Raji (cell line): ENCODE measurements at regions not wholly inside any gene's neighbourhood (a gene's known extent, or its start where the extent isn't known, plus 50 kb on each side); places are given as distances from the start of the nearest gene placed in this dataset.

Source experiments
- POLR2A ChIP-seq: IDR thresholded peaks from 2 replicates; pipeline ENCODE4 v1.6.1; 2011; ENCODE audit warnings: low read depth, low read length, control low read depth; ENCODE audit not compliant: insufficient read depth

DNA sequence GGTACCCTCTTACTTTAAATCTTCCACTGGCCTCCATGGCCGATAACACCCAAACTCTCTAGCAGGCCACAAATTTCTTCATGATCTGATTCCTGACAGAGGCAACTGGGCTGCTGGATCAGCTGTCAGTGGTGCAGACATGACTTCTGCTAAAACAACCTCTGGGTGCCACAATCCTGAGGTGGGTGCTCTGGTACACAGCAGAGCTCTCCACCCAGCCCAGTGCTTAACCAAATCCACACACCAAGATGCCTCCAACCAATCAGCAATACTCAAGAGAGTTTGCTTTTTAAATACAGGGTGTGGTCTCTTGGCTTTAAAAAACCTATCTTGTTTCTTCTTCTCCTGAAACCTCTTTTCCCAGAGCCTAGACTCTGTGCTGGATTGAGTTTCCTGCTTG lies 126.6 kb upstream of the SPACA1 start:
- peak; percentile 92 for TF ChIP-seq POLR2A

DNA sequence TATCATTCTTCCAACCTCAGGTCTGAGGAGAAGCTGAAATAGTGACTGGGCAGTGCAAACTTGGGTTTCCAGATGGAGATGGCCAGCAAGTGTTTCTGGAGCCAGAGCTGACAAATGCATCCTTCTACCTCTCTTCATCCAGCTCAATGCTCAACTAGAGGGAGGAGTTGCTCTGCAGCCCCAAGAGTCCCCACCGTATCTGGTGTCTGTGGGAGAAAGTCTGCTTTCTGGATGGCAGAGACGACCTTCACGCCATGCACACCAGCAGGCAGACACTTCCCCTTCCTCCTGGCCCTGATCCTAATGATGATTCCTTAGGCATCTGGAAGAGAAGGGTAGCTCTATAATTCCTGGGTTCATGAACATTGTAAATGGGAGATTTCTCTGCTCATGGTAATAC lies 127.4 kb upstream of the SPACA1 start:
- TF ChIP-seq POLR2A = peak; percentile 58; the same call in 1 of the 2 replicates

DNA sequence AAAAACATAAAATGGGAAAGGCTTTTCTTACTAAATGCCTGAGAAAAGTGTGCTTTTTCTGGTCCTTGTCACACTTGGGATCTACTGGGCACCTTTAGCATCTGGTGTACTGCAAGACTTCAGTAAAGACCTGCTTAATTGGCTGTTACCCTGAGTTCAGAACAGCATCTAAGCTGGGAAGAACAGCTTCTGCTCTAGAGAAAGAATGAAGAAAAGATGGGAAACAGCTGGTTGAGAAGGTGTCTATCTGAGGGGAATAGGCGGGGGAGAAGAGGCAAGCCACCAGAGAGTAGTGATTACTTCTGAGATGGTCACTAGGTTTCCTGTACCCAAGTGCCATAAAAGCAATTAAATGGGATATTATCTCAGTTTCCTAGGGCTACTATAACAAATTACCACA lies 128.2 kb upstream of the SPACA1 start:
- no peak for TF ChIP-seq POLR2A

DNA sequence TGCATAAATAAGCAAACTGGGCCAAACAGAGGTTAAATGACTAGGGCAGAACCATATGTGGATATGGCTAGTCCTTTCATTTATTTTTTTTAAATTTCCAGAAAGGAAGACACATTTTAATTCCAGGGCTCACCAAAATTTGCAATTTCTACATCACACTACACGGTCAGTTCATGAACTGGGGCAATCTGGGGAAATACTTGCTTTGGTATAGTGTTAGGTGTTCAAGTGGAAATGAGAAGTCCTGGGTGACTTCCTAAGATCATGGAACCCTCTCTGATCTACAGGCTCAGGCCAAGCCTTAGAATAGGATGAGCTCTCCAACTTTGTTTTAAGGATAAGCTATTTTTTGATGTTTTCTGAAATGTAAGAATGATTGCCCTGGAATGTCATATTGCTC lies 128.6 kb upstream of the SPACA1 start:
- no peak for TF ChIP-seq POLR2A

DNA sequence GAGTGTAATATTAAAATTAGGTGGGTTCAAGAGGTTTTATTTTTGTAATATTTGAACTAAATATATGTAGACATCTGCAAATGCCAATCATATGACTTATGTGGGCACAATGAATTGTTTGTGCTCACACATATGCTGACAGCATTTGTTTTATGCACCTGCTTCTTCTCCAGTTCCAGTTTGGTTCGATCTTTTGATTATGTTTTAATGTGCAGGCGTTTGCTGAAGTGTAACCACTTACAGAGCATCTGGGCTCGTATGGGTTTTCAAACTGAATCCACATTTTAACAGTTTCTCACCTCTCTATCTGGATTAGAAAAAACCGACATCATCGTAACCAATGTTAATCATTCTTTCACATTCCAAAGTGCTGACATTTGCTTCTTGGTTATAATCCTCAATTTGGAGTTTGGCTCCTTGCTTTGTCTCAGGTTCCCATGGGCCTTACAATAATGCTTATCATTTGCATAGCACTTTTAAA lies 129.1 kb upstream of the SPACA1 start:
- TF ChIP-seq POLR2A = no peak; the same call in 1 of the 2 replicates

DNA sequence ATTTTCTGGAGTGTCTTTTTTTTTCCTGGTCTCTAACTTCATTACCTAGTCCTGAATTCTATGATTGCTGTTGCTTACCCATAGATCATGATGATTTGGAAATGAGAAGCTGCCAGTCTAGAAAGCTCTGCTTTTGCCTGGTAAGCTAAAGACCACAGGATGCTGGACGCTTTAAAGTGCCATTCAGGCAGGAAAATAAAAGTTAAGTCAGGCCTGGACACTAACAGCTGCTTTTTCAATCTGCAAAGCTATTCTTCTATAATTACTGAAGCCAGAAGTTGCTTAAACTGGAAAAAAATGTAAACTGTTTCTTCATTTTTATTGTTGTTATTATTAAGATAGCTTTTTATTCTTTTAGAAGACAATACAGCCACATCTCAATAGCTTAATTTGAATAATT lies 129.8 kb upstream of the SPACA1 start:
- no peak for TF ChIP-seq POLR2A

DNA sequence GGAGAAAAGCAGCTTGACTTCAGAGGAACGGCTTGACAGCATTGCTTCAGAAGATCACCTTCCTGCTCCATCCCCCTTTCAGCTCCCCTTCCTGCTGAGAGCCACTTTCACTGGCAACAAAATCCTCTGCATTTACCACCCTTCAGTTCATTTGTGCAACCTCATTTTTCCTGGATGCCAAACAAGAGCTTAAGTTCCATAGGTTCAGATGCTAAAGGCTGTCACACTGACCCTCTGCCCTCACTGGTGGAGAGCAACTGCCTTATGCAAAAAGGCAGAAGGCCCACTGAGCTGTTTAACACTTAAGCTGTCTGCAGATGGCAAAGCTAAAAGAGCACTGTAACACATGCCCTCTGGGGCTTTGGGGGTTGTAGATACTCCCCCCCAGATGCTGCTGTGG lies 131.2 kb upstream of the SPACA1 start:
- peak; percentile 43; the same call in 1 of the 2 replicates for TF ChIP-seq POLR2A

DNA sequence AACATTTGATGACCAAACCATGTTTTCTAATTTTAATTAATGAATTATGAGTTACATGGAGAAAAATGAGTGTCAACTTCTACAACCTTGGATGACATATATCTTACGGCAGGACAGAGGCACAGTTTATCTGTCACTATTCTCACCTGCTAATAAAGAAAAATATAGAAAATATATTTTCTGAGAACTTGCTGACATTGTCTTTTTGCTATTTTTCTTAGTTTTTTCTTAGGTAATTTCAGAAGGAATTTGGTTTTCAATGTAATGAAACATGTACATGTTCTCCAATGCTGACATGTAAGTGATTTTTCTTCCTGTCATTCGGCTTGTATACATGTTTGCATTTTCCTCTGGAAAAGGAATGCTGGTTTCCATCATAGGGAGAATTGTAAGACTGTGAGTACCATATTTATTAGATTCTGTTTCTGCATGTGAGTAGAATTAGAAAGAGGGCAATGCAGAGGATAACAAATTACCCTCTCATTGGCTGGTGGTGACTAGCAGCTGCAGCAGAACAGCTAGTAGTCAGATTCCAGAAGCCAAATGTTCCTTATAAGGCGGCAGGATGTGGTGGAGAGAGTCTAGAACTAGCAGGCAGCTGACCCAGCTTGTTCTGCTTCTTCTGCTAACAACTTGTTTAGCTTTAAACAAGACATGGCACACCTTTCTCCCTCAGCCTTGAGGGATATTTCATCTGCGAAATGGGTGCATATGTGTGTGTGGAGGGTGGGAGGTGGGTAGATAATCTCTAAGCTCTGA lies 132.8 kb upstream of the SPACA1 start:
- no peak for TF ChIP-seq POLR2A

DNA sequence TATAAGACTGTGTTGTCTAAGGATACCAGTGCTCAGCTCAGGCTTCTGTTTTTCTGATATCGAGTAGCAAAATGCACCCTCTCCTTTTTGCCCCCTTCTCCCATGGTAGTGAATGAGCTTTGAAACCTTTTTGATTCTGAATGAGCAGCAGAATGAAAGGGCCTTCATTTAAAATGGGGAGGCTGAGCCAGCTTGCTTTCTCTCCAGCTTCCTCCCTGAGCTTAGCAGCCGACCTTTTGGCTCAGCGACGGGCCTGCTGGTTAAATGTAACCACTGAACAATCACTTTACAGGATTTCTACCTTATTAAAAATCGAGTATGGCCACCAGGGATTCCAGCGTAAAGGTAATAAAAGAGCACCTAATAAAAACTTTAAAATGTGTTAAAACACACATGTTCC lies 133.7 kb upstream of the SPACA1 start:
- TF ChIP-seq POLR2A = no peak

DNA sequence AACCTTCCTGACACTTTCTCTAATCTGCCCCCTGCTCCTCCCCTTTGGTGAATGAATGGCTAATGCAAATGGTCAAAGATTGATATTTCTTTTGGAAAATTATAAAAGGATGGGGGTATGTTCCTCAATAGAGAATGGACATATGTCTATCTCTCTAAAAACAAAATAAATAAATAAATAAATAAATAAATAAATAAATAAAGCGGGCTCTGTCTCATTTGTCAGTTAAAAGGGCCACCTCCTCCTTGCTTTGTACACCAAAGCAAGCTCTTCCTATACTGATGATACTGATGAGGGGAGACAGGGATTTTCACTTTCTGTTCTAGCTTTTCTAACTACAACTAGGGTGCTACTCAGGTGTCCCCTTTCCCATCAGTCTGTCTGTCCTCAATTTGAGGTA lies 135.5 kb upstream of the SPACA1 start:
- TF ChIP-seq POLR2A = no peak

DNA sequence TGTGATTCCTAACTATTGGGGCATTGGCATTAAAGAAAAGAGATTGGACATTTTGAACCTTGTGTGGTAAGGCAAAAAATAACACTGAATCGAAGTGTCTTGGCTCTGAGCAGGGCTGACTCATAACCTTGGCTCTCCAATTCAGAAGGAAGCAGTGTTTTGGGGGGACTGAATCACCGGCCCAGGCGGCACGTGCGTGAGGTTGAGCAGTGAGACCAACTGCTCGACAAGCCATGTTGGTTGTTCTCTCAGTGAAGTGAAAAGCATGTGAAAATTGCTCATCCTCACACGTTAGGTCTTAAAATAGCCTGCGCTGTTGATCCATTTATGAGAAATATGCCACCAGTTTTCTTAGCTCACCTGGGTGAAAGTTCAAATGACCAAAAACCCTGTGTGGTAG lies 137.8 kb upstream of the SPACA1 start:
- TF ChIP-seq POLR2A = no peak

DNA sequence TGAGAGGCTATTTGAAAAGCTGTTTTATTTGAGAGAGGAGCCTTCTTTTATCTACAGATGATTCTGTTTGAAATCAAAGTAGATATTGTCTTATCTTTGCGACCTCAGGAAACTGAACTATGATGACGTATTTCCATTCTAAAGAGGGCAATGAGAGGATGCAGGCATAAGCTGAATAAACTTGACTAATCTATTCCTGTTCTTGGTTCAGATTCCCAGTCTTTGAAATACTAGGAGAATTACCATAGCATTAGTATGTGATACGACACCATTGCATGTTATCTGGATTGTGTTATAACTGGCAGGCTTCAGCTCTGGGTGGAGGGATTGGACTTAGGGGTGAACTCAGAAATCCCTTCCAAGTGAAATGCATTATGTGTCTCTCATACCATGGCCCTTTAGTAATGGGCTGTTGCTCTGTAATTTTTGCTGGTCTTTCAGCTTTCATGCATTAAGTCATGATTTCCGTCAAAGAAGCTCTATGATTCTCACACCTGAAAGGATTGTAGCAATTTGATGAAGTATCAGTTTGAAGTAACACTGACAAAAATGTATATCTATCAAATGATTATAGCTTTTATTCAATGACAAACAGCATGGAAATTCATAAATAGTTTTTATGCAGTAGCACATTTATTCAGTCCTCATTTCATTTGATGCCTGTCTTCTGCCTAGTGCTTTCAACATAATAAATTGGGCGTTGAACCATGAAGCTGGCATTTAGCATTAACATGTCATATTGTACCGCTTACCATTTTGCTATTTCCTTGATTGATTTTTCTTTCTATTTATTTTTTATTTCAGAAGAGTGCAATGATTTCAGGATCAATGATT lies 138.4 kb upstream of the SPACA1 start:
- TF ChIP-seq POLR2A = no peak

DNA sequence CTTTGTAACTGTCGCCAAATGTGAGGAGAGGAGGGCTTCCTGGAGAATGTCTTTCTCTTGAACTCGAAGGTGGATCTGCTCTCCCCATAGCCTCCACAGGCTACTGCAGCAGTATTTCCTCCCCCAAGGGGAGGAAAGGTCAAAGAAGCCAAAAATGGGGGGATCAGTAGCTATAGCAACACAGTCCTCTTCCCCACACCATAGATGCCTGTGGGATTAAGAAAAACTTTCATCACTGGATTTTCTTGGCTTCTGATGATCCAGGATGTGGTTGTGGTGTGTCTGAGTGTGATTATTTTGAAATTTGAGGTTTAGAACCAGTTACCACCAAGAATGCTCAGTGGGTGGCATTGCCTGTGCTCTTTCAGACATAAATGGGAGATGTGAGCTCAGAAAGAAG lies 140.1 kb upstream of the SPACA1 start:
- no peak for TF ChIP-seq POLR2A

DNA sequence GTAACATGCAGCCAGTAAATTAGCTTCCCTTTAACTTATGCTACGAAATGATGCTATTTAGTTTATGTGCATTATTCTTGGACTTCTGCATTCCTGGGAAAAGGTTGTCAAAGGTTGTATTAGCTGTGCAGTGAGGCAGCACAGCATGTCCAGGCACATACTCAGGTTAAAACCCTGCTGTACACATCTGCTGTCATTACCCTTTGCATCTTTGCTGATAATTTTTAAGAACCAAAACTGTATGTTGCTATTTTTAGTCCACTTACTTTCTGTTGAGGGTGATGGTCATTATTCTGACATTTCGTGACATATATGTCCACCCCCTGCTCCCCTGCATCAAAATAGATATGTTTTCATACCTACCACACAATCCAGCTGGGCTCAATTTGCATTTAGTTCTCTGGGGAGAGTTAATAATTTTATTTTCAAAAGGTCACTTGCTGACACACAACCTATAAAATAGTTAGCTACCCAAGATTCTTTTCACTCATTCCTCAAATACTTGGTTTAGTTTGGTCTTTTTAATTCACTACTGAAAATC lies 142.5 kb upstream of the SPACA1 start:
- TF ChIP-seq POLR2A = no peak

DNA sequence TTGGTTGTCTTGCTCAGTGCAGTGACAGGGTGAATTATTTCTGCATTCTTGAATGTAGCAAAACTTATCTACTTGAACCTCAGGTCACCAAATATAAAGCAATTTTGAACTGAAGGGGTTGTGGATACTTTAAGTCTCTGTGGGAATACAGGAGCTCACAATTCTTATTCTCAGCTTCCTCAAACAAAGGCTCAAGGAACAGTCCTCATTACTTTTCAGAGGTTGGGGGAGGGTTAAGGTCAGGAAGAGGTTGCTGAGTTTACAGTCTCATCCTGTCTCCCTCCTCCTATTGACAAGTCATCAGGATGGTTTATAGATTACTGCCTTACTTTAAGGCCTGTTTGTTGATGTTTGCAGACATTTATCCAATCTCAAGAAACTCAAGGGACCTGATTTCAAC lies 143.6 kb upstream of the SPACA1 start:
- no peak for TF ChIP-seq POLR2A

DNA sequence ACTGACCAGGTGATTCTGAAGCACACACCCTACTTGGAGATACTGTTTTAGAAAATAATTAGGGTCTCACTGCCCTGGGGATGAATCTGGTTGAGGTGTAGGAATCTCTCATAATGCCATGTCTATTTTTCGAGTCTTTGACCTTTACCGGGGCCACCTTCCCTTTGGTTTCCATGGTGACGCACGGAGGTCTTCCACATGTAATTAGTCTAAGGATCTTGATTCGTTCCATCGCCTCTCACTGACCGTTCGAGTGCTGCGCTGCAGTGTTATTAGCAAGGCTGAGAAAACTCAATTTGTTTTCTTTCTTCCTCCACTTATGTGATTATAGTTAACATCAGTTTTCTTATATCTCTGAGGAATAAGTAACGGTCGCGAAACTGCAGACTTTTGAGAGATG lies 144.3 kb upstream of the SPACA1 start:
- no peak for TF ChIP-seq POLR2A

DNA sequence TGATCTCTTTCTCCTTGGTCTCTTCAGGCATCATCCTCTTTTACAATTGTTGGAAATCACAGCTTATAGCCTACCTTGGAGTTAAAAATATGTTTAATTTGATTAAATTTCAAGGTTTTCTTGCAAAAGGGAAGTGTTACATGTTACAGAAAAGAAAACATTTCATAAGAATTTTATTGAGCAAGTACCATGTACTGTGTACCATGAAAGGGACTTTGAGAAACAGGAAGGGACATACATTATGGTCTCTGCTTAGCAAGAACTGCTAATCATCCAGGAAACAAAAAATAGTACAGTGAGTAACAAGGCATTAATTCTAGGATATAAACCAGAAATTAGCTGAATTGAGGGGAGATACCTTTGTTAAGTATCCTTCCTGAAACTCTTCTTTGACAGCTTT lies 145.3 kb upstream of the SPACA1 start:
- no peak for TF ChIP-seq POLR2A

DNA sequence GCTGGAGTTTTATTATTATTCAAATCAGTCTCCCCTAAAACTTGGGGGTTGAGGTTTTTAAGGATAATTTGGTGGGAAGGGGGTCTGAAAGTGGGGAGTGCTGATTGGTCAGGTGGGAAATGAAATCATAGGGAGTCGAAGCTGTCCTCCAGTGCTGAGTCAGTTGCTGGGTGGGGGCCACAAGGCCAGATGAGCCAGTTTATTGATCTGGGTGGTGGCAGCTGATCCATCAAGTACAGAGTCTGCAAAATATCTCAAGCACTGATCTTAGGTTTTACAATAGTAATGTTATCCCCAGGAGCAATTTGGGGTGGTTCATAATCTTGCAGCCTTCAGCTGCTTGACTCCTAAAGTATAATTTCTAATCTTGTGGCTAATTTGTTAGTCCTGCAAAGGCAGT lies 146.0 kb upstream of the SPACA1 start:
- no peak for TF ChIP-seq POLR2A
